ENCODE measurements at regions not wholly inside any gene's neighbourhood (a gene's known extent, or its start where the extent isn't known, plus 50 kb on each side); places are given as distances from the start of the nearest gene placed in this dataset.

- DNase-seq (no peak), ATAC-seq (no peak)
- H3K27me3 ChIP-seq, result no peaks in the 10 kb centered on the region
- no peak overlapping the region for H3K27ac ChIP-seq
- no peak for TF ChIP-seq POLR2A (IDR thresholded peaks at IDR 0.05)
- no peak for TF ChIP-seq CTCF (IDR thresholded peaks at IDR 0.05)
- intact Hi-C loops (cut with DNase I), result no loop called here
- no peaks in the 10 kb centered on the region for H3K4me1 ChIP-seq
- no peak overlapping the region for H3K4me3 ChIP-seq
- H3K9me3 ChIP-seq, result no peaks in the 10 kb centered on the region
- H3K36me3 ChIP-seq (replicated peaks in 1 of 2; ENCODE audit: insufficient read depth in 1 of 2, low read depth in 2 of 2), result no peaks in the 10 kb centered on the region
Measured at GRCh38 chr2:66198873-66199272, 236.1 kb upstream of the MEIS1 start.

DNA sequence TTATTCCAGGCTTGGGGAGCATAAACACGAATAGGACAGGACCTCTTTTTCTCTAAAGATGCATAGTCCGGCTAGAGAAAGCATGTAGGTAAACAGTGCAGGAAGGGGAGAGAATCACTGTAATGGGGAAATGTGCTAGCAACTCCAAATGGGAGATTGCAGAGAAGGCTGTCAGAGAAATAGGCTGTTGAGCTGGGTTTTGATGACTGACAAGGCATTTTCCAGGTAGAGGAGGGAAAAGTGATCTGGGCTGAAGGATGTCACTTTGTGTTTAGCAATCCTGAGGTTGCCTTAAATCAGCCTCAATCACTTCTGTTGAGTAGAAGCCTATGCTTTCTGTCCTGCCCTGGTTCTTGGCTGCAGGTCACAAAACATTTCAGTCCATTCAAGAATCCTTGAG, 242.0 kb upstream of the MEIS1 start:
- no peak for ATAC-seq
- intact Hi-C loops (cut with DNase I), result no loop called here
- no peak for TF ChIP-seq POLR2A (IDR thresholded peaks at IDR 0.05)
- TF ChIP-seq CTCF (IDR thresholded peaks at IDR 0.05), result no peak
- WGBS, 2 donors, result 57 to 63% methylated on average over 2 of the region's 2 CpGs
- H3K36me3 ChIP-seq (replicated peaks in 1 of 2; ENCODE audit: insufficient read depth in 1 of 2, low read depth in 2 of 2), result no peaks in the 10 kb centered on the region
- H3K4me1 ChIP-seq, result no peaks in the 10 kb centered on the region
- no peaks in the 10 kb centered on the region for H3K9me3 ChIP-seq
- no peak for DNase-seq
- H3K27me3 ChIP-seq, result no peaks in the 10 kb centered on the region
- no peak overlapping the region for H3K27ac ChIP-seq
- H3K4me3 ChIP-seq, result no peak overlapping the region

GRCh38 chr2:66191311-66191710, 243.6 kb upstream of the MEIS1 start:
- H3K36me3 ChIP-seq (replicated peaks in 1 of 2; ENCODE audit: insufficient read depth in 1 of 2, low read depth in 2 of 2), result no peaks in the 10 kb centered on the region
- no peak overlapping the region for H3K27ac ChIP-seq
- no peaks in the 10 kb centered on the region for H3K27me3 ChIP-seq
- no peak overlapping the region for H3K4me3 ChIP-seq
- intact Hi-C loops (cut with DNase I), result no loop called here
- no peaks in the 10 kb centered on the region for H3K9me3 ChIP-seq
- no peak for TF ChIP-seq POLR2A (IDR thresholded peaks at IDR 0.05)
- no peak for TF ChIP-seq CTCF (IDR thresholded peaks at IDR 0.05)
- no peaks in the 10 kb centered on the region for H3K4me1 ChIP-seq
- WGBS, 2 donors, result 42 to 63% methylated on average over 1 of the region's 1 CpG
- ATAC-seq (no peak), DNase-seq (no peak)

- no peak for TF ChIP-seq POLR2A (IDR thresholded peaks at IDR 0.05)
- no peak for TF ChIP-seq CTCF (IDR thresholded peaks at IDR 0.05)
- intact Hi-C loops (cut with DNase I), result no loop called here
- Histone ChIP-seq H3K27me3 (no peaks in the 10 kb centered on the region), H3K36me3 (replicated peaks in 1 of 2; ENCODE audit: insufficient read depth in 1 of 2, low read depth in 2 of 2) (no peaks in the 10 kb centered on the region), H3K27ac (no peak overlapping the region), H3K4me3 (no peak overlapping the region), H3K9me3 (no peaks in the 10 kb centered on the region), H3K4me1 (no peaks in the 10 kb centered on the region)
- DNase-seq, result peak in 1 of 4 donors; percentile 6
- peak; percentile 30 for ATAC-seq
Measured at GRCh38 chr2:66189553-66189952, 245.4 kb upstream of the MEIS1 start.

- no peaks in the 10 kb centered on the region for H3K27me3 ChIP-seq
- H3K9me3 ChIP-seq, result no peaks in the 10 kb centered on the region
- DNase-seq (no peak), ATAC-seq (no peak)
- TF ChIP-seq CTCF (IDR thresholded peaks at IDR 0.05) (no peak), POLR2A (IDR thresholded peaks at IDR 0.05) (no peak)
- intact Hi-C loops (cut with DNase I), result no loop called here
- no peaks in the 10 kb centered on the region for H3K36me3 ChIP-seq (replicated peaks in 1 of 2; ENCODE audit: insufficient read depth in 1 of 2, low read depth in 2 of 2)
- H3K4me3 ChIP-seq, result no peak overlapping the region
- H3K4me1 ChIP-seq, result no peaks in the 10 kb centered on the region
- WGBS, 2 donors, result 60 to 81% methylated on average over 3 of the region's 3 CpGs
- no peak overlapping the region for H3K27ac ChIP-seq
Measured at GRCh38 chr2:66186537-66186936, 248.4 kb upstream of the MEIS1 start.
